ENCODE measurements at regions not wholly inside any gene's neighbourhood (a gene's known extent, or its start where the extent isn't known, plus 50 kb on each side); places are given as distances from the start of the nearest gene placed in this dataset.

GRCh38 chr4:3851881-3852280 lies 85.7 kb downstream of the ADRA2C start:
- no peak overlapping the region for H3K4me3 ChIP-seq (ENCODE audit: insufficient read length, low read depth)
- peaks cover 9% of the 10 kb centered on the region for H3K27me3 ChIP-seq (ENCODE audit: insufficient read depth, insufficient read length)
- no peak for DNase-seq (ENCODE audit: low read depth, low spot score)
- H3K9me3 ChIP-seq (ENCODE audit: insufficient read depth, low read length) = peaks cover 41% of the 10 kb centered on the region
- H3K36me3 ChIP-seq (ENCODE audit: insufficient read depth, insufficient read length, low read length) = no peaks in the 10 kb centered on the region
- no peak overlapping the region for H3K9ac ChIP-seq (ENCODE audit: insufficient read length, low read depth)
- peaks cover 10% of the 10 kb centered on the region for H3K4me1 ChIP-seq (ENCODE audit: insufficient read depth, insufficient read length)
- TF ChIP-seq SUZ12 (IDR thresholded peaks at IDR 0.05; ENCODE audit: extremely low read depth, insufficient read depth, insufficient read length) = no peak
- TF ChIP-seq YY1 (IDR thresholded peaks at IDR 0.05; ENCODE audit: insufficient read depth, insufficient read length) = no peak
- no peak for TF ChIP-seq ZNF274 (IDR thresholded peaks at IDR 0.05; ENCODE audit: low read depth, low read length)

- TF ChIP-seq SUZ12 (IDR thresholded peaks at IDR 0.05; ENCODE audit: extremely low read depth, insufficient read depth, insufficient read length) (no peak), ZNF274 (IDR thresholded peaks at IDR 0.05; ENCODE audit: low read depth, low read length) (no peak), YY1 (IDR thresholded peaks at IDR 0.05; ENCODE audit: insufficient read depth, insufficient read length) (no peak)
These were observed 86.1 kb downstream of the ADRA2C start for GRCh38 chr4:3852309-3852708.

GRCh38 chr4:3852711-3853110 lies 86.5 kb downstream of the ADRA2C start:
- Histone ChIP-seq H3K9ac (ENCODE audit: insufficient read length, low read depth) (no peak overlapping the region), H3K9me3 (ENCODE audit: insufficient read depth, low read length) (peaks cover 33% of the 10 kb centered on the region), H3K36me3 (ENCODE audit: insufficient read depth, insufficient read length, low read length) (no peaks in the 10 kb centered on the region), H3K4me3 (ENCODE audit: insufficient read length, low read depth) (no peak overlapping the region), H3K4me1 (ENCODE audit: insufficient read depth, insufficient read length) (peaks cover 10% of the 10 kb centered on the region), H3K27me3 (ENCODE audit: insufficient read depth, insufficient read length) (peaks cover 9% of the 10 kb centered on the region)
- TF ChIP-seq SUZ12 (IDR thresholded peaks at IDR 0.05; ENCODE audit: extremely low read depth, insufficient read depth, insufficient read length) = no peak
- TF ChIP-seq YY1 (IDR thresholded peaks at IDR 0.05; ENCODE audit: insufficient read depth, insufficient read length) = no peak
- TF ChIP-seq ZNF274 (IDR thresholded peaks at IDR 0.05; ENCODE audit: low read depth, low read length) = no peak
- DNase-seq (ENCODE audit: low read depth, low spot score) = no peak

More at GRCh38 chr4:3852309-3852708, 86.1 kb downstream of the ADRA2C start:
- Histone ChIP-seq H3K27me3 (ENCODE audit: insufficient read depth, insufficient read length) (peaks cover 9% of the 10 kb centered on the region), H3K9ac (ENCODE audit: insufficient read length, low read depth) (no peak overlapping the region), H3K4me3 (ENCODE audit: insufficient read length, low read depth) (no peak overlapping the region), H3K9me3 (ENCODE audit: insufficient read depth, low read length) (peaks cover 37% of the 10 kb centered on the region), H3K36me3 (ENCODE audit: insufficient read depth, insufficient read length, low read length) (no peaks in the 10 kb centered on the region), H3K4me1 (ENCODE audit: insufficient read depth, insufficient read length) (peaks cover 10% of the 10 kb centered on the region)
- no peak for DNase-seq (ENCODE audit: low read depth, low spot score)

- no peaks in the 10 kb centered on the region for H3K36me3 ChIP-seq (ENCODE audit: insufficient read depth, insufficient read length, low read length)
- H3K9me3 ChIP-seq (ENCODE audit: insufficient read depth, low read length) = peaks cover 25% of the 10 kb centered on the region
- no peak overlapping the region for H3K9ac ChIP-seq (ENCODE audit: insufficient read length, low read depth)
- H3K4me3 ChIP-seq (ENCODE audit: insufficient read length, low read depth) = no peak overlapping the region
- no peak for TF ChIP-seq SUZ12 (IDR thresholded peaks at IDR 0.05; ENCODE audit: extremely low read depth, insufficient read depth, insufficient read length)
- H3K27me3 ChIP-seq (ENCODE audit: insufficient read depth, insufficient read length) = peaks cover 9% of the 10 kb centered on the region
- DNase-seq (ENCODE audit: low read depth, low spot score) = no peak
- H3K4me1 ChIP-seq (ENCODE audit: insufficient read depth, insufficient read length) = peaks cover 13% of the 10 kb centered on the region
These were observed 87.3 kb downstream of the ADRA2C start for GRCh38 chr4:3853388-3854035.

- Histone ChIP-seq H3K4me3 (ENCODE audit: insufficient read length, low read depth) (no peak overlapping the region), H3K9ac (ENCODE audit: insufficient read length, low read depth) (no peak overlapping the region), H3K9me3 (ENCODE audit: insufficient read depth, low read length) (peaks cover 14% of the 10 kb centered on the region), H3K27me3 (ENCODE audit: insufficient read depth, insufficient read length) (peaks cover 8% of the 10 kb centered on the region), H3K4me1 (ENCODE audit: insufficient read depth, insufficient read length) (peaks cover 13% of the 10 kb centered on the region), H3K36me3 (ENCODE audit: insufficient read depth, insufficient read length, low read length) (no peaks in the 10 kb centered on the region)
- no peak for TF ChIP-seq ZNF274 (IDR thresholded peaks at IDR 0.05; ENCODE audit: low read depth, low read length)
- TF ChIP-seq SUZ12 (IDR thresholded peaks at IDR 0.05; ENCODE audit: extremely low read depth, insufficient read depth, insufficient read length) = no peak
- no peak for TF ChIP-seq YY1 (IDR thresholded peaks at IDR 0.05; ENCODE audit: insufficient read depth, insufficient read length)
- DNase-seq (ENCODE audit: low read depth, low spot score) = no peak
These were observed 88.5 kb downstream of the ADRA2C start for GRCh38 chr4:3854661-3855060.

DNA sequence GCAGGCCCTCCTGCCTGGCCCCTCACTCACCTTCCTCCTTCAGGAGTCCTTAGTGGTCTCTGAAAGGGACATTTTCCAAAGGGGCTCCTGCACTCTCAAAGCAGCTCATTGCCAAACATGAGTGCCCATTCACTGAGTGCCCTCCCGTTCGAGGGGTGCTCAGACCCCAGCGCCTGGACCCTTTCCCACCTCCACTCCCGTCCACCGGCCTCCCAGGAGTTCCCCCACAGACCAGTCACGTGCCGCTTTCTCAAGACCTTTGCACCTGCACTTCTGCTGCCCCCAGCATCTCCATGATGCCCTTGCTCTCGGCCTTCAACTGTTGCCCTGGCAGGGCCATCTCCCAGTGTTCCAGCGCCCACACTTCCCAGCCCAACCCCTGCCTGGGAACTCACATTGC lies 89.5 kb downstream of the ADRA2C start:
- H3K4me1 ChIP-seq (ENCODE audit: insufficient read depth, insufficient read length) = peaks cover 13% of the 10 kb centered on the region
- no peak overlapping the region for H3K9ac ChIP-seq (ENCODE audit: insufficient read length, low read depth)
- DNase-seq (ENCODE audit: low read depth, low spot score) = no peak
- peaks cover 4% of the 10 kb centered on the region; the same call in 1 of the 2 replicates for H3K9me3 ChIP-seq (ENCODE audit: insufficient read depth, low read length)
- H3K36me3 ChIP-seq (ENCODE audit: insufficient read depth, insufficient read length, low read length) = no peaks in the 10 kb centered on the region
- TF ChIP-seq YY1 (IDR thresholded peaks at IDR 0.05; ENCODE audit: insufficient read depth, insufficient read length) (no peak), ZNF274 (IDR thresholded peaks at IDR 0.05; ENCODE audit: low read depth, low read length) (no peak), SUZ12 (IDR thresholded peaks at IDR 0.05; ENCODE audit: extremely low read depth, insufficient read depth, insufficient read length) (no peak)
- peaks cover 5% of the 10 kb centered on the region for H3K27me3 ChIP-seq (ENCODE audit: insufficient read depth, insufficient read length)
- no peak overlapping the region for H3K4me3 ChIP-seq (ENCODE audit: insufficient read length, low read depth)

DNA sequence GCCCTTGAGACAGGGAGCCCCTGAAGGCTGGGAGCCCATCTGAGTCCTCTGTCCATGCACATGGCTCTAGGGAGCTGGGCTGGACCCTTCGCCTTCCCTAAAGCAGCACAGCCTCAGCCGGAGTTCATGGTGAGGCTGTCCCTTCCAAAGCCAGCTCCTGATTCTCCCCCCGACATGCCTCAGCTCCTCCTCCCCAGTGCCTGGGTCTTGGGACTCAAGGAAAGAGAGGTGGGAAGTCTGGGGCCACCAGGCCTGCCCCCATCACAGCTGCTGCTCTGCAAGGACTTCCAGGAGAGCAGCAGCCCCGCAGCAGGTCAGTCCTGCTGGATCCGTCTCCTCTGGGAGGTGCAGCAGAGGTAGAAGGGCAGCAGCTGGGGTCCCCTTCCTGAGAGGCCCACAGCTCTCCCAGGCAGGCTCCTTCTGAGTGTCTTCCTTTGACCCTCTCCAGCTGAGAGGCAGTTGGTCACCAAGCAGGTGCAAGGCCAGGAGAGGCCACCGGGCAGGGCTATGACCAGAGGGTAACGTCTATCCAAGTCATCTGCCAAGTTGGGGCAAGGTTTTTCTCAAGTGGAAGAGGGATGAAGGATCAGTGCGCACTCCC lies 90.5 kb downstream of the ADRA2C start:
- DNase-seq (ENCODE audit: low read depth, low spot score) = no peak
- H3K27me3 ChIP-seq (ENCODE audit: insufficient read depth, insufficient read length) = peaks cover 5% of the 10 kb centered on the region

More for the DNA sequence above, 90.5 kb downstream of the ADRA2C start:
- Histone ChIP-seq H3K9me3 (ENCODE audit: insufficient read depth, low read length) (no peaks in the 10 kb centered on the region; the same call in 1 of the 2 replicates), H3K4me1 (ENCODE audit: insufficient read depth, insufficient read length) (peaks cover 18% of the 10 kb centered on the region), H3K9ac (ENCODE audit: insufficient read length, low read depth) (no peak overlapping the region), H3K4me3 (ENCODE audit: insufficient read length, low read depth) (no peak overlapping the region), H3K36me3 (ENCODE audit: insufficient read depth, insufficient read length, low read length) (no peaks in the 10 kb centered on the region)
- TF ChIP-seq ZNF274 (IDR thresholded peaks at IDR 0.05; ENCODE audit: low read depth, low read length) = no peak
- no peak for TF ChIP-seq SUZ12 (IDR thresholded peaks at IDR 0.05; ENCODE audit: extremely low read depth, insufficient read depth, insufficient read length)
- TF ChIP-seq YY1 (IDR thresholded peaks at IDR 0.05; ENCODE audit: insufficient read depth, insufficient read length) = no peak

All from NT2/D1 (cell line).